Gastrocnemius medialis (tissue), 4 donors: ENCODE measurements at regions not wholly inside any gene's neighbourhood (a gene's known extent, or its start where the extent isn't known, plus 50 kb on each side); places are given as distances from the start of the nearest gene placed in this dataset.
"Not testable (repeated sequence)": the region's sequence is repeated elsewhere in the genome, so short reads cannot be mapped to it uniquely, and the experiment has no call there.

Experiments
- ATAC-seq, 2 donors: fragments of 150-250 bp; one replicate each; pipeline ENCODE4 v1.9.1; 2016
- DNase-seq, 2 donors: peaks; one replicate each; pipeline ENCODE4 v3.0.0-alpha.2; 2019
- H3K27ac ChIP-seq, 4 donors: fragments of 200-600 bp; sonication (generic); 1 replicate in 1 of 4; 2 replicates in 3 of 4; pipeline ENCODE4 v1.5.1; 2016 to 2018; ENCODE audit warnings: mild to moderate bottlenecking in 2 of 4, moderate library complexity in 1 of 4
- H3K27me3 ChIP-seq, 3 donors: fragments of 200-600 bp; sonication (generic) in 2 of 3; 1 replicate in 1 of 3; 2 replicates in 2 of 3; pipeline versions ENCODE4 v1.5.1 to v1.6.0; 2016 to 2019; ENCODE audit warnings: mild to moderate bottlenecking in 1 of 3, moderate library complexity in 1 of 3
- H3K36me3 ChIP-seq, 2 donors: fragments of 200-600 bp; sonication (generic) in 1 of 2; one replicate each; pipeline ENCODE4 v1.5.1; 2017 to 2018
- H3K4me1 ChIP-seq, 2 donors: fragments of 200-600 bp; sonication (generic) in 1 of 2; one replicate each; pipeline ENCODE4 v1.5.1; 2016 to 2017; ENCODE audit warnings: mild to moderate bottlenecking in 2 of 2
- H3K4me3 ChIP-seq, 4 donors: fragments of 200-600 bp; sonication (generic) in 3 of 4; 1 replicate in 1 of 4; 2 replicates in 3 of 4; pipeline ENCODE4 v1.5.1; 2016 to 2019; ENCODE audit warnings: mild to moderate bottlenecking in 2 of 4
- H3K9me3 ChIP-seq, 3 donors: fragments of 200-600 bp; sonication (generic) in 2 of 3; 1 replicate in 1 of 3; 2 replicates in 2 of 3; pipeline ENCODE4 v1.5.1; 2016 to 2019
- CTCF ChIP-seq, 5 experiments: fragments of 450-650 bp in 3 of 5; fragments of 200-600 bp in 2 of 5; sonication (generic) in 2 of 5; IDR thresholded peaks in 4 of 5; conservative IDR thresholded peaks in 1 of 5; 1 replicate in 4 of 5; 2 replicates in 1 of 5; pipeline ENCODE4 v1.5.1; 2016 to 2019; ENCODE audit warnings: antibody characterized with exemption in 5 of 5, mild to moderate bottlenecking in 3 of 5, moderate library complexity in 3 of 5
- POLR2A ChIP-seq, 2 donors: fragments of 450-650 bp; IDR thresholded peaks; one replicate each; pipeline ENCODE4 v1.6.1; 2017; ENCODE audit warnings: antibody characterized with exemption in 2 of 2, mild to moderate bottlenecking in 2 of 2, moderate library complexity in 2 of 2
- in situ Hi-C, 4 donors: fragments of 200-750 bp; cut with MboI; loops; one replicate each; pipeline versions ENCODE4 v1.15.0 to v1.8.0; 2017; ENCODE audit warnings: low sequenced_read_pairs in 4 of 4
- intact Hi-C: fragments of 100-400 bp; cut with DNase I; formaldehyde crosslinking; loops from one replicate; pipeline ENCODE4 v1.15.1; 2023; ENCODE audit warnings: low total_unique reads

GRCh38 chr17:49898366-49899190 is 50.7 kb upstream of the TAC4 start:
- intact Hi-C loops (no loop called here), in situ Hi-C loops (no loop called here)
- TF ChIP-seq CTCF (IDR thresholded peaks at IDR 0.05 in 4 of 5, conservative IDR thresholded peaks at IDR 0.05 in 1 of 5) (no peak), POLR2A (IDR thresholded peaks at IDR 0.05) (no peak)
- no peak overlapping the region for H3K4me3 ChIP-seq
- no peaks in the 10 kb centered on the region for H3K36me3 ChIP-seq
- no peaks in the 10 kb centered on the region for H3K4me1 ChIP-seq
- no peak for DNase-seq
- no peak for ATAC-seq
- H3K27ac ChIP-seq: no peak overlapping the region
- peaks cover 15 to 27% (median 20%) of the 10 kb centered on the region in 3 donors for H3K27me3 ChIP-seq
- no peaks in the 10 kb centered on the region for H3K9me3 ChIP-seq

GRCh38 chr17:49899191-49899485 is 51.3 kb upstream of the TAC4 start:
- peaks cover 20 to 32% (median 21%) of the 10 kb centered on the region in 3 donors for H3K27me3 ChIP-seq
- ATAC-seq (no peak), DNase-seq (no peak)
- intact Hi-C loops: no loop called here
- no peak overlapping the region for H3K4me3 ChIP-seq
- H3K27ac ChIP-seq: no peak overlapping the region
- no peaks in the 10 kb centered on the region for H3K9me3 ChIP-seq
- no peaks in the 10 kb centered on the region for H3K4me1 ChIP-seq
- TF ChIP-seq CTCF (IDR thresholded peaks at IDR 0.05 in 4 of 5, conservative IDR thresholded peaks at IDR 0.05 in 1 of 5): no peak
- no peak for TF ChIP-seq POLR2A (IDR thresholded peaks at IDR 0.05)
- H3K36me3 ChIP-seq: no peaks in the 10 kb centered on the region
- in situ Hi-C loops: no loop called here

DNA sequence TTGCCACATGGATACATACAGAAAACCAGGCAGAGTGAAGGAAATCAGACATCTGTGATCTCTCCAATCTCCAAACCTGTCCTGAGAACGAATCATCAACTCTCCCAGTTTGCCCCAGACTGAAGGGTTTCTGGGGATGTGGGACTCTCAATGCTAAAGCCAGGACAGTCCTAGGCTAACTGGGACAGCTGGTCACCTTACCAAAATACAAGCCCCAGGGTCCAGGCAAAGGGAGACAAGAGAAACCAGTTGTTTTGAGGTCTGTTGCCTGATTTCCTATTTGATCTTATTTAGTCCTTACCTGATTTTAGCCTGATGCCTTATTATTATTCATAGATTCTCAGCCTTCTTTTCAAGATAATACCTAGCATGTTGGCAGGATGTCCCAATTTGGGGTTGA is 51.7 kb upstream of the TAC4 start:
- ATAC-seq (no peak), DNase-seq (no peak)
- Histone ChIP-seq H3K27ac (no peak overlapping the region), H3K9me3 (no peaks in the 10 kb centered on the region), H3K4me3 (no peak overlapping the region), H3K27me3 (peaks cover 21 to 37% (median 24%) of the 10 kb centered on the region in 3 donors), H3K36me3 (no peaks in the 10 kb centered on the region), H3K4me1 (no peaks in the 10 kb centered on the region)
- intact Hi-C loops (no loop called here), in situ Hi-C loops (no loop called here)
- no peak for TF ChIP-seq CTCF (IDR thresholded peaks at IDR 0.05 in 4 of 5, conservative IDR thresholded peaks at IDR 0.05 in 1 of 5)
- no peak for TF ChIP-seq POLR2A (IDR thresholded peaks at IDR 0.05)

DNA sequence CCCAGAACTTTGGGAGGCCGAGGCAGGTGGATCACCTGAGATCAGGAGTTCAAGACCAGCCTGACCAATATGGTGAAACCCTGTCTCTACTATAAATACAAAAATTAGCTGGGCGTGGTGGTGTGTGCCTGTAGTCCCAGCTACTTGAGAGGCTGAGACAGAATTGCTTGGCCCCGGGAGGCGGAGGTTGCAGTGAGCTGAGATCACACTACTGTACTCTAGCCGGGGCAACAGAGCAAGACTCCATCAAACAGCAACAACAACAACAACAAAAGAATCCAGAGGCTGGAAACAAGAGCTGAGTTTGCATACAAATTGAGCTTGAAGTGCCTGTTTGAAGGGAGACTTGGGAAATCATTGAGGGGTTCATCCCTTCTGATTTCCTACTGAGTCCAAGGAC is 52.9 kb upstream of the TAC4 start:
- H3K27ac ChIP-seq, H3K36me3 ChIP-seq, intact Hi-C loops, H3K9me3 ChIP-seq, in situ Hi-C loops, H3K4me3 ChIP-seq, ATAC-seq, DNase-seq, H3K4me1 ChIP-seq: not testable (repeated sequence)
- peaks cover 28 to 47% (median 32%) of the 10 kb centered on the region in 3 donors for H3K27me3 ChIP-seq

DNA sequence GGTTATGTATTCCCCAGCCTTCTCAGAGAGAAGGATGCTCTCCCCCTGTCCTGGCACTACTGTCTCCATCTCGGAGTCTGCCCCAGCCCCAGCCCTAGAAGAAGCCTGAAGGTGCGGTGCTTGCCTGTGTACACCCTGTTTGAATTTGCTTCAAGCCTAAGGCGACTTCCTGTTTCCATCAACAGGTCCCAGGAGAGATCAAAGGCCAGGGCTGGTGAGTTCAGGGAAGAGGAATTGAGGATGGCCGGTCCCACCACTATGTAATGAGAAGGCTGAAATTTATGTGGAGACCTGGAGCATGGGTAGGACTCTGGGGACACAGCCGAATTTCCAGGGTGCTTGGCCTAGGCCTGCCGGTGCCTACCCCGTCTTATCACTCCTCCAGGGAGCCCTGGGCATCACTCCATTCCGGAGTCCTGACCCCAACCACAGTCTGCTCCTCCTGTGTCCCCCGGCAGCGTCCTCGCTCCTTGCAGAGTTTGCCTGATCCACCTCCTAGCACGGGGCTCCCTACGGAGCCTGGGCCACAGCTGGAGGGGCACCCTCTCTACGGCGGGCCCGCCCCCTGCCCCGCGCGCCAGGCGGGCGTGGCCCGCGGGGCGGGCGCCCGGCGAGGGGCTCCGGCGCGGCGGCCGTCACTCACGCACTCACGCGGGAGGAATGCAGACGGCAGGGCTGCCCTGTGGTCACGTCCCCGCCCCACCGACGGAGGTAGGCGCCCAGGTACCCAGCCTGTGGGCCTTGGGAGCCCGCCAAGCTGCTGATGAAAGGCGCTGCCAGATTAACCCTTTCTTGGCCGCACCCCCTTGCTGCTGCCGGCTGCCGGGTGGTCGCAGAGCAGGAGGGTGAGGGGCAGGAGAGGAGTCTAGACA is 53.8 kb upstream of the TAC4 start:
- H3K4me3 ChIP-seq: no peak overlapping the region
- ATAC-seq: no peak
- H3K4me1 ChIP-seq: no peaks in the 10 kb centered on the region
- no peaks in the 10 kb centered on the region for H3K9me3 ChIP-seq
- H3K36me3 ChIP-seq: no peaks in the 10 kb centered on the region
- TF ChIP-seq CTCF (IDR thresholded peaks at IDR 0.05 in 4 of 5, conservative IDR thresholded peaks at IDR 0.05 in 1 of 5): no peak
- TF ChIP-seq POLR2A (IDR thresholded peaks at IDR 0.05): no peak
- in situ Hi-C loops: no loop called here
- intact Hi-C loops: no loop called here
- H3K27ac ChIP-seq: no peak overlapping the region
- no peak for DNase-seq
- peaks cover 32 to 48% (median 38%) of the 10 kb centered on the region in 3 donors for H3K27me3 ChIP-seq
